Gastrocnemius medialis (tissue), 4 donors: ENCODE measurements at regions not wholly inside any gene's neighbourhood (a gene's known extent, or its start where the extent isn't known, plus 50 kb on each side); places are given as distances from the start of the nearest gene placed in this dataset.
"Not testable (repeated sequence)": the region's sequence is repeated elsewhere in the genome, so short reads cannot be mapped to it uniquely, and the experiment has no call there.

Experiments
- ATAC-seq, 2 donors: fragments of 150-250 bp; one replicate each; pipeline ENCODE4 v1.9.1; 2016
- DNase-seq, 2 donors: peaks; one replicate each; pipeline ENCODE4 v3.0.0-alpha.2; 2019
- H3K27ac ChIP-seq, 4 donors: fragments of 200-600 bp; sonication (generic); 1 replicate in 1 of 4; 2 replicates in 3 of 4; pipeline ENCODE4 v1.5.1; 2016 to 2018; ENCODE audit warnings: mild to moderate bottlenecking in 2 of 4, moderate library complexity in 1 of 4
- H3K27me3 ChIP-seq, 3 donors: fragments of 200-600 bp; sonication (generic) in 2 of 3; 1 replicate in 1 of 3; 2 replicates in 2 of 3; pipeline versions ENCODE4 v1.5.1 to v1.6.0; 2016 to 2019; ENCODE audit warnings: mild to moderate bottlenecking in 1 of 3, moderate library complexity in 1 of 3
- H3K36me3 ChIP-seq, 2 donors: fragments of 200-600 bp; sonication (generic) in 1 of 2; one replicate each; pipeline ENCODE4 v1.5.1; 2017 to 2018
- H3K4me1 ChIP-seq, 2 donors: fragments of 200-600 bp; sonication (generic) in 1 of 2; one replicate each; pipeline ENCODE4 v1.5.1; 2016 to 2017; ENCODE audit warnings: mild to moderate bottlenecking in 2 of 2
- H3K4me3 ChIP-seq, 4 donors: fragments of 200-600 bp; sonication (generic) in 3 of 4; 1 replicate in 1 of 4; 2 replicates in 3 of 4; pipeline ENCODE4 v1.5.1; 2016 to 2019; ENCODE audit warnings: mild to moderate bottlenecking in 2 of 4
- H3K9me3 ChIP-seq, 3 donors: fragments of 200-600 bp; sonication (generic) in 2 of 3; 1 replicate in 1 of 3; 2 replicates in 2 of 3; pipeline ENCODE4 v1.5.1; 2016 to 2019
- POLR2A ChIP-seq, 2 donors: fragments of 450-650 bp; IDR thresholded peaks; one replicate each; pipeline ENCODE4 v1.6.1; 2017; ENCODE audit warnings: antibody characterized with exemption in 2 of 2, mild to moderate bottlenecking in 2 of 2, moderate library complexity in 2 of 2
- in situ Hi-C, 4 donors: fragments of 200-750 bp; cut with MboI; loops; one replicate each; pipeline versions ENCODE4 v1.15.0 to v1.8.0; 2017; ENCODE audit warnings: low sequenced_read_pairs in 4 of 4
- intact Hi-C: fragments of 100-400 bp; cut with DNase I; formaldehyde crosslinking; loops from one replicate; pipeline ENCODE4 v1.15.1; 2023; ENCODE audit warnings: low total_unique reads
- TF ChIP-seq, protein P1 (sequence below), 5 experiments: fragments of 450-650 bp in 3 of 5; fragments of 200-600 bp in 2 of 5; sonication (generic) in 2 of 5; IDR thresholded peaks in 4 of 5; conservative IDR thresholded peaks in 1 of 5; 1 replicate in 4 of 5; 2 replicates in 1 of 5; pipeline ENCODE4 v1.5.1; 2016 to 2019; ENCODE audit warnings: antibody characterized with exemption in 5 of 5, mild to moderate bottlenecking in 3 of 5, moderate library complexity in 3 of 5

DNA sequence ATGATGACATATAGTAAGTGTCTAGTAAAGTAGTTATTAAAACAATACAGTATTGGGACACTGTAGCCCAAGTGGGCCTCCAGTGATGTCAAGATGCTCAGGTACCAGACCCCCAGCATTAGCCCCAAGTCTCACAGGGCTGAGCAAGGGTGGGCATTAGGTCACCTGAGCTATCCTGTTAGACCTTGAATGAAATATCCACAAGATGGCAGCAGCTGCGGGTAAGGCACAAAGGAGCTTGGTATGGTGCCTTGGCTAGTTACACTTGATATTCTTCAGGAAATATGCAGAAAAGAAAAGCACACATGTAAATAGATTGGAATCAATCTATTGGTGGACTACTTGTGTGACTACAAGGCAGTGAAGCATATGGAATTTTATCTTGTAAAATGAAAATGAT is 701.8 kb upstream of the ADGRB3 start:
- in situ Hi-C loops, result no loop called here
- H3K27ac ChIP-seq, result no peak overlapping the region
- H3K27me3 ChIP-seq, result no peaks in the 10 kb centered on the region
- H3K9me3 ChIP-seq, result no peaks in the 10 kb centered on the region
- no peak overlapping the region for H3K4me3 ChIP-seq
- no peak for TF ChIP-seq POLR2A (IDR thresholded peaks at IDR 0.05)
- TF ChIP-seq, protein P1, sequence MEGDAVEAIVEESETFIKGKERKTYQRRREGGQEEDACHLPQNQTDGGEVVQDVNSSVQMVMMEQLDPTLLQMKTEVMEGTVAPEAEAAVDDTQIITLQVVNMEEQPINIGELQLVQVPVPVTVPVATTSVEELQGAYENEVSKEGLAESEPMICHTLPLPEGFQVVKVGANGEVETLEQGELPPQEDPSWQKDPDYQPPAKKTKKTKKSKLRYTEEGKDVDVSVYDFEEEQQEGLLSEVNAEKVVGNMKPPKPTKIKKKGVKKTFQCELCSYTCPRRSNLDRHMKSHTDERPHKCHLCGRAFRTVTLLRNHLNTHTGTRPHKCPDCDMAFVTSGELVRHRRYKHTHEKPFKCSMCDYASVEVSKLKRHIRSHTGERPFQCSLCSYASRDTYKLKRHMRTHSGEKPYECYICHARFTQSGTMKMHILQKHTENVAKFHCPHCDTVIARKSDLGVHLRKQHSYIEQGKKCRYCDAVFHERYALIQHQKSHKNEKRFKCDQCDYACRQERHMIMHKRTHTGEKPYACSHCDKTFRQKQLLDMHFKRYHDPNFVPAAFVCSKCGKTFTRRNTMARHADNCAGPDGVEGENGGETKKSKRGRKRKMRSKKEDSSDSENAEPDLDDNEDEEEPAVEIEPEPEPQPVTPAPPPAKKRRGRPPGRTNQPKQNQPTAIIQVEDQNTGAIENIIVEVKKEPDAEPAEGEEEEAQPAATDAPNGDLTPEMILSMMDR (IDR thresholded peaks at IDR 0.05 in 4 of 5, conservative IDR thresholded peaks at IDR 0.05 in 1 of 5), result no peak
- ATAC-seq (no peak), DNase-seq (no peak)
- no peaks in the 10 kb centered on the region for H3K36me3 ChIP-seq
- H3K4me1 ChIP-seq, result no peaks in the 10 kb centered on the region
- intact Hi-C loops, result no loop called here

DNA sequence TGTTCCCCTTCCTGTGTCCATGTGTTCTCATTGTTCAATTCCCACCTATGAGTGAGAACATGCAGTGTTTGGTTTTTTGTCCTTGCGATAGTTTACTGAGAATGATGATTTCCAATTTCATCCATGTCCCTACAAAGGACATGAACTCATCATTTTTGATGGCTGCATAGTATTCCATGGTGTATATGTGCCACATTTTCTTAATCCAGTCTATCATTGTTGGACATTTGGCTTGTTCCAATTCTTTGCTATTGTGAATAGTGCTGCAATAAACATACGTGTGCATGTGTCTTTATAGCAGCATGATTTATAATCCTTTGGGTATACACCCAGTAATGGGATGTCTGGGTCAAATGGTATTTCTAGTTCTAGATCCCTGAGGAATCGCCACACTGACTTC is 712.5 kb upstream of the ADGRB3 start:
- ATAC-seq, H3K27ac ChIP-seq, H3K9me3 ChIP-seq, H3K4me3 ChIP-seq, H3K4me1 ChIP-seq, H3K36me3 ChIP-seq, DNase-seq, in situ Hi-C loops, H3K27me3 ChIP-seq, intact Hi-C loops: not testable (repeated sequence)

DNA sequence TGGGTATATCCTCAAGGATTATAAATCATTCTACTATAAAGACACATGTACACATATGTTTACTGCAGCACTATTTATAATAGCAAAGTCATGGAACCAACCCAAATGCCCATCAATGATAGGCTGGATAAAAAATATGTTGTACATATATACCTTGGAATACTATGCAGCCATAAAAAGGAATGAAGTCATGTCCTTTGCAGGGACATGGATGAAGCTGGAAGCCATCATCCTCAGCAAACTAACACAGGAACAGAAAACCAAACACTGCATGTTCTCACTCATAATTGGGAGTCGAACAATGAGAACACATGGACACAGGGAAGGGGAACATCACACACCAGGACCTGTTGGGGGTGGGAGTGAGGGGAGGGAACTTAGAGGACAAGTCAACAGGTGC is 715.0 kb upstream of the ADGRB3 start:
- DNase-seq, H3K27ac ChIP-seq, H3K27me3 ChIP-seq, H3K4me1 ChIP-seq, in situ Hi-C loops, H3K9me3 ChIP-seq, intact Hi-C loops, H3K4me3 ChIP-seq, ATAC-seq, H3K36me3 ChIP-seq: not testable (repeated sequence)

DNA sequence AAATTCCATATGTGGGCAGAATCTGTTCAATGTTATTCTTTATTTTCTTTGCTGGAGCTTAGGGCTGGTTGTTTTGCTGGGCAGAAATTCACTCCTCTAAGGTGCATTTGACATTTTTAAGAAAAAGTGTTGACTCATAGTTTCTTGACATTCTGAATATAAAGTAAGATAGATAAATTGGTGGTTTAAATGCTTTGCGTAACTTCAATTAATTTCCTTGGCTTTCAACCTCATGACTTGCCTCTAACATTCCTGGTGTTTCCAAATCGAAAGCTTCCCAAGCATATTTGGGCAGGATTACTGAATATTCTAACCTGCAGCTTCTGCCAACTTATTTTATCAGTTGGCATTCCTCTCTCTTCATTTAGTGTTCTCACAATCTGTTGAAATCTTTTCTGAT is 718.7 kb upstream of the ADGRB3 start:
- no peak for TF ChIP-seq POLR2A (IDR thresholded peaks at IDR 0.05)
- TF ChIP-seq, protein P1 (IDR thresholded peaks at IDR 0.05 in 4 of 5, conservative IDR thresholded peaks at IDR 0.05 in 1 of 5), result no peak
- H3K4me1 ChIP-seq, result no peaks in the 10 kb centered on the region
- intact Hi-C loops (no loop called here), in situ Hi-C loops (no loop called here)
- H3K27ac ChIP-seq, result no peak overlapping the region
- H3K9me3 ChIP-seq, result no peaks in the 10 kb centered on the region
- no peaks in the 10 kb centered on the region for H3K36me3 ChIP-seq
- ATAC-seq, result no peak
- H3K27me3 ChIP-seq, result no peaks in the 10 kb centered on the region
- DNase-seq, result no peak
- H3K4me3 ChIP-seq, result no peak overlapping the region

DNA sequence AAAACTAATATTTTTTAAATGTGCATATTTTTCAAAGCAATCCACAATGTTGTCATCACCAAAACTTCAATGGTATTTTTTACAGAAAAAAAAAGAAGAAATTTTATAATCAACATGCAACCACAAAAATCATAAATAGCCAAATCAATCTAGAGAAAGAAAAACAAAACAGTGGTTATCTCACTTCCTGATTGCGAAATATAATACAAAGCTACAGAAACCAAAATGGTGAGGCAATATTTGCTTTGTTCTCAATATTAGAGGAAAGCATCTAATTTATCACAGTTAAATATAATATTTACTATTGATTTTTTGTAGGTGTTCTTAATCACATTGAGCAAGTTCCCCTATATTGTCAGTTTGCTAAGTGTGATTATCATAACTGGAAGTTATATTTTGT is 720.7 kb upstream of the ADGRB3 start:
- Histone ChIP-seq H3K9me3 (no peaks in the 10 kb centered on the region), H3K36me3 (no peaks in the 10 kb centered on the region), H3K4me3 (no peak overlapping the region), H3K4me1 (no peaks in the 10 kb centered on the region), H3K27ac (no peak overlapping the region), H3K27me3 (no peaks in the 10 kb centered on the region)
- intact Hi-C loops, result no loop called here
- no peak for DNase-seq
- in situ Hi-C loops, result no loop called here
- no peak for TF ChIP-seq POLR2A (IDR thresholded peaks at IDR 0.05)
- TF ChIP-seq, protein P1 (IDR thresholded peaks at IDR 0.05 in 4 of 5, conservative IDR thresholded peaks at IDR 0.05 in 1 of 5), result no peak
- ATAC-seq, result no peak

DNA sequence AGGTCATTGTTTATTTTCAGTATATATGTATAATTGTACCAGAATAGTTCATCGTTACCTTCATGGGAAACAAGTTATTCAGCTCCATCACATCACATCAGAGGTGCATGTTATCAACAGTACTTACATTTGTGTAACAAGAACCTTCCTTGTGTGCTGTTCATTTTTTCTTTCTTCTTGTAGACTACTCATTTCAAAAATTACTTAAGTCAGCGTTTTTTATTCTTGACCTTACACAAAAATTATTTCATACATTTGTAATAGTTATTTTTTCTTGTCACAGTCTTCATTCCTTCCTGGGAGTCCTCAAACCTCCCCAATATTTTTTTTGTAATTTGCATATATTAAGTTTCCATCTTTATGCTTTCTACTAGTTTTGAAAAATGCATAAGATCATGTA is 725.7 kb upstream of the ADGRB3 start:
- TF ChIP-seq, protein P1 (IDR thresholded peaks at IDR 0.05 in 4 of 5, conservative IDR thresholded peaks at IDR 0.05 in 1 of 5), result no peak
- intact Hi-C loops, result no loop called here

More for the DNA sequence above, 725.7 kb upstream of the ADGRB3 start:
- Histone ChIP-seq H3K4me3 (no peak overlapping the region), H3K27me3 (no peaks in the 10 kb centered on the region), H3K9me3 (no peaks in the 10 kb centered on the region), H3K36me3 (no peaks in the 10 kb centered on the region), H3K27ac (no peak overlapping the region), H3K4me1 (no peaks in the 10 kb centered on the region)
- no peak for DNase-seq
- no peak for ATAC-seq
- in situ Hi-C loops, result no loop called here
